Neural cell (in vitro differentiated cells): ENCODE measurements at regions not wholly inside any gene's neighbourhood (a gene's known extent, or its start where the extent isn't known, plus 50 kb on each side); places are given as distances from the start of the nearest gene placed in this dataset.

Experiments used
- H2AFZ ChIP-seq: fragments of 200-600, 300-800 bp; sonication (generic), shearing (Covaris generic); 2 replicates; pipeline ENCODE4 v1.6.0; 2014; ENCODE audit warnings: low read depth, mild to moderate bottlenecking, antibody characterized with exemption, low read length, moderate library complexity
- H3F3A ChIP-seq: fragments of 200-600 bp; shearing (Covaris generic); 2 replicates; pipeline ENCODE4 v1.6.1; 2016; ENCODE audit warnings: mild to moderate bottlenecking, moderate library complexity, mixed read lengths, antibody characterized with exemption, low read length; ENCODE audit not compliant: insufficient read depth, poor library complexity, severe bottlenecking
- H3K27ac ChIP-seq: fragments of 200-600, 300-800 bp; sonication (generic), shearing (Covaris generic); 2 replicates; pipeline ENCODE4 v1.5.1; 2014; ENCODE audit warnings: mild to moderate bottlenecking, low read length, moderate library complexity
- H3K27me3 ChIP-seq: fragments of 300-800, 200-600 bp; sonication (generic), shearing (Covaris generic); 2 replicates; pipeline ENCODE4 v1.6.0; 2014; ENCODE audit warnings: mild to moderate bottlenecking, low read depth, low read length, moderate library complexity; ENCODE audit not compliant: insufficient read depth
- H3K36me3 ChIP-seq: fragments of 300-800, 200-600 bp; sonication (generic), shearing (Covaris generic); 2 replicates; pipeline ENCODE4 v1.5.1; 2014; ENCODE audit warnings: mild to moderate bottlenecking, antibody characterized with exemption, low read length, moderate library complexity; ENCODE audit not compliant: insufficient read depth
- H3K4me2 ChIP-seq: fragments of 300-800, 200-600 bp; sonication (generic), shearing (Covaris generic); 2 replicates; pipeline ENCODE4 v1.6.0; 2014; ENCODE audit warnings: mild to moderate bottlenecking, low read length
- H3K4me3 ChIP-seq: fragments of 300-800, 200-600 bp; sonication (generic), shearing (Covaris generic); 2 replicates; pipeline ENCODE4 v1.5.1; 2014; ENCODE audit warnings: mild to moderate bottlenecking, low read length, moderate library complexity
- H3K79me2 ChIP-seq: fragments of 200-600 bp; shearing (Covaris generic); replicated peaks from 2 replicates; pipeline ENCODE4 v1.6.0; 2014; ENCODE audit warnings: mild to moderate bottlenecking, low read length, moderate library complexity; ENCODE audit not compliant: insufficient read depth
- H3K9ac ChIP-seq: fragments of 300-800, 200-600 bp; sonication (generic), shearing (Covaris generic); 2 replicates; pipeline ENCODE4 v1.6.1; 2016; ENCODE audit warnings: mild to moderate bottlenecking, low read length, mixed read lengths
- H3K9me2 ChIP-seq: fragments of 200-600 bp; shearing (Covaris generic); 2 replicates; pipeline ENCODE4 v1.6.1; 2016; ENCODE audit warnings: mild to moderate bottlenecking, low read length, mixed read lengths; ENCODE audit not compliant: insufficient read depth
- H3K9me3 ChIP-seq: fragments of 200-600, 300-800 bp; sonication (generic), shearing (Covaris generic); 2 replicates; pipeline ENCODE4 v1.6.1; 2016; ENCODE audit warnings: mild to moderate bottlenecking, mixed run types, low read length, moderate library complexity, mixed read lengths
- H4K20me1 ChIP-seq: fragments of 200-600 bp; shearing (Covaris generic); 2 replicates; pipeline ENCODE4 v1.6.1; 2016; ENCODE audit warnings: mild to moderate bottlenecking, mixed run types; ENCODE audit not compliant: insufficient read depth
- CTCF ChIP-seq: fragments of 450-650 bp; IDR thresholded peaks from 2 replicates; pipeline ENCODE4 v1.5.1; 2014; ENCODE audit warnings: antibody characterized with exemption, mild to moderate bottlenecking, moderate library complexity; ENCODE audit not compliant: poor library complexity, severe bottlenecking
- EP300 ChIP-seq: fragments of 450-650 bp; conservative IDR thresholded peaks from 2 replicates; pipeline ENCODE4 v1.6.1; 2014; ENCODE audit warnings: antibody characterized with exemption, mild to moderate bottlenecking, moderate library complexity; ENCODE audit not compliant: poor library complexity, severe bottlenecking
- MXI1 ChIP-seq: fragments of 450-650 bp; conservative IDR thresholded peaks from 2 replicates; pipeline ENCODE4 v1.6.1; 2014; ENCODE audit warnings: antibody characterized with exemption, mild to moderate bottlenecking; ENCODE audit not compliant: poor library complexity, severe bottlenecking
- POLR2AphosphoS5 ChIP-seq: IDR thresholded peaks from 2 replicates; pipeline ENCODE4 v1.6.1; 2012
- RAD21 ChIP-seq: fragments of 450-650 bp; conservative IDR thresholded peaks from 2 replicates; pipeline ENCODE4 v1.6.1; 2014; ENCODE audit warnings: antibody characterized with exemption, mild to moderate bottlenecking, moderate library complexity
- REST ChIP-seq: IDR thresholded peaks from 2 replicates; pipeline ENCODE4 v1.6.1; 2012; ENCODE audit warnings: borderline replicate concordance
- SMC3 ChIP-seq: fragments of 450-650 bp; conservative IDR thresholded peaks from 2 replicates; pipeline ENCODE4 v1.6.1; 2014; ENCODE audit warnings: antibody characterized with exemption, mild to moderate bottlenecking, moderate library complexity; ENCODE audit not compliant: poor library complexity
- TAF1 ChIP-seq: IDR thresholded peaks from 2 replicates; pipeline ENCODE4 v1.6.1; 2012; ENCODE audit warnings: low read depth

GRCh38 chr5:13307480-13307879, 637.0 kb downstream of the DNAH5 start:
- Histone ChIP-seq H4K20me1 (no peaks in the 10 kb centered on the region), H3K9me3 (no peaks in the 10 kb centered on the region), H3K4me2 (no peak overlapping the region), H3K9ac (no peak overlapping the region), H3K79me2 (no peaks in the 10 kb centered on the region), H3K36me3 (no peaks in the 10 kb centered on the region), H3K27ac (no peak overlapping the region), H2AFZ (no peak overlapping the region), H3K4me3 (no peak overlapping the region), H3F3A (no peaks in the 10 kb centered on the region), H3K9me2 (no peaks in the 10 kb centered on the region), H3K27me3 (no peaks in the 10 kb centered on the region)
- TF ChIP-seq SMC3: no peak

- H3K27me3 ChIP-seq: no peaks in the 10 kb centered on the region
- no peak overlapping the region for H3K4me3 ChIP-seq
- H3K9me2 ChIP-seq: no peaks in the 10 kb centered on the region
- no peak overlapping the region for H2AFZ ChIP-seq
- H3K27ac ChIP-seq: no peak overlapping the region
- TF ChIP-seq POLR2AphosphoS5: no peak
- TF ChIP-seq EP300: no peak
- no peak for TF ChIP-seq MXI1
- no peak for TF ChIP-seq RAD21
- no peak for TF ChIP-seq CTCF
- TF ChIP-seq REST: no peak
- TF ChIP-seq TAF1: no peak
- no peak for TF ChIP-seq SMC3
- no peak overlapping the region for H3K4me2 ChIP-seq
- no peaks in the 10 kb centered on the region for H3K9me3 ChIP-seq
- no peaks in the 10 kb centered on the region for H3F3A ChIP-seq
- no peaks in the 10 kb centered on the region for H3K36me3 ChIP-seq
- no peak overlapping the region for H3K9ac ChIP-seq
- no peaks in the 10 kb centered on the region for H3K79me2 ChIP-seq
- H4K20me1 ChIP-seq: no peaks in the 10 kb centered on the region
Measured at GRCh38 chr5:13303445-13303844, 641.0 kb downstream of the DNAH5 start.

GRCh38 chr5:13278811-13279210, 665.7 kb downstream of the DNAH5 start:
- H2AFZ ChIP-seq: no peak overlapping the region

More at GRCh38 chr5:13278811-13279210, 665.7 kb downstream of the DNAH5 start:
- no peak overlapping the region for H3K9ac ChIP-seq
- H3K36me3 ChIP-seq: no peaks in the 10 kb centered on the region
- H3K27ac ChIP-seq: no peak overlapping the region
- no peaks in the 10 kb centered on the region for H3K9me2 ChIP-seq
- no peaks in the 10 kb centered on the region for H3K9me3 ChIP-seq
- H4K20me1 ChIP-seq: no peaks in the 10 kb centered on the region
- H3K4me2 ChIP-seq: no peak overlapping the region
- no peaks in the 10 kb centered on the region for H3K79me2 ChIP-seq
- TF ChIP-seq SMC3: no peak
- no peak for TF ChIP-seq MXI1
- no peak for TF ChIP-seq TAF1
- no peak for TF ChIP-seq RAD21
- no peaks in the 10 kb centered on the region for H3K27me3 ChIP-seq
- no peaks in the 10 kb centered on the region for H3F3A ChIP-seq
- no peak overlapping the region for H3K4me3 ChIP-seq
